Lung (tissue), 11 donors: ENCODE measurements at regions not wholly inside any gene's neighbourhood (a gene's known extent, or its start where the extent isn't known, plus 50 kb on each side); places are given as distances from the start of the nearest gene placed in this dataset.
A peak's percentile ranks its signal among the peaks of the same experiment; 100 is the strongest.

Experiments used
- ATAC-seq: fragments of 200-7000 bp; cut with Tn5 transposase; one replicate; pipeline ENCODE4 v1.9.1; 2020; ENCODE audit warnings: moderate number of reproducible peaks; ENCODE audit not compliant: insufficient read depth, low FRiP score
- DNase-seq, 3 donors: peaks; one replicate each; pipeline ENCODE4 v3.0.0-alpha.2; 2013 to 2017
- H3K27ac ChIP-seq, 2 donors: one replicate each; pipeline ENCODE4 v1.5.1; 2013; ENCODE audit warnings: mild to moderate bottlenecking in 2 of 2, moderate library complexity in 2 of 2, control low read depth in 1 of 2, inconsistent platforms in 1 of 2, low read depth in 1 of 2, low read length in 1 of 2
- H3K27me3 ChIP-seq, 3 donors: one replicate each; pipeline ENCODE4 v1.5.1; 2013; ENCODE audit warnings: low read length in 2 of 3; ENCODE audit not compliant: control insufficient read depth in 3 of 3, insufficient read depth in 3 of 3
- H3K36me3 ChIP-seq, 4 donors: one replicate each; pipeline ENCODE4 v1.5.1; 2013; ENCODE audit warnings: low read length in 4 of 4, mild to moderate bottlenecking in 1 of 4, moderate library complexity in 1 of 4; ENCODE audit not compliant: control insufficient read depth in 4 of 4, insufficient read depth in 4 of 4
- H3K4me1 ChIP-seq, 5 donors: one replicate each; pipeline ENCODE4 v1.5.1; 2013; ENCODE audit warnings: low read length in 5 of 5, mild to moderate bottlenecking in 2 of 5, moderate library complexity in 1 of 5; ENCODE audit not compliant: control insufficient read depth in 5 of 5, insufficient read depth in 5 of 5
- H3K4me3 ChIP-seq: one replicate; pipeline ENCODE4 v1.5.1; 2013; ENCODE audit warnings: mild to moderate bottlenecking, control low read depth, moderate library complexity
- H3K9ac ChIP-seq, 2 donors: one replicate each; pipeline ENCODE4 v1.5.1; 2013; ENCODE audit warnings: low read length in 2 of 2, control low read depth in 1 of 2; ENCODE audit not compliant: insufficient read depth in 1 of 2
- H3K9me3 ChIP-seq, 4 donors: one replicate each; pipeline ENCODE4 v1.5.1; 2013; ENCODE audit warnings: low read length in 3 of 4, mild to moderate bottlenecking in 1 of 4, moderate library complexity in 1 of 4; ENCODE audit not compliant: control insufficient read depth in 4 of 4, insufficient read depth in 3 of 4
- CTCF ChIP-seq: IDR thresholded peaks from 2 replicates; pipeline ENCODE4 v1.5.1; 2012; ENCODE audit warnings: mild to moderate bottlenecking; ENCODE audit errors: control extremely low read depth, extremely low read depth
- WGBS, 2 donors: extraction: QIAGEN DNeasy Blood & Tissue Kit; methylation state at CpG; one replicate each; pipeline ENCODE4 v1.1.7; 2013; 5-methylcytosine and 5-hydroxymethylcytosine counted together
- donor health status: control.
- donor health status: control.
- donor health status: Bipolar disorder and iron deficiency.
- donor health status: healthy.
- donor health status: DM: yes; HTN: yes; CAD: no.

- 64 to 69% methylated on average over 8 of the region's 8 CpGs for WGBS, 2 donors
- no peak for DNase-seq
- H3K27me3 ChIP-seq = peaks cover 0 to 59% (median 0%) of the 10 kb centered on the region in 3 donors
- no peak overlapping the region for H3K9ac ChIP-seq
- H3K4me1 ChIP-seq = no peaks in the 10 kb centered on the region
- TF ChIP-seq CTCF = no peak
- H3K27ac ChIP-seq = no peak overlapping the region
- H3K36me3 ChIP-seq = no peaks in the 10 kb centered on the region
- ATAC-seq = no peak
- H3K4me3 ChIP-seq = no peak overlapping the region
- H3K9me3 ChIP-seq = peaks cover 0 to 1% (median 0%) of the 10 kb centered on the region in 4 donors
Measured at GRCh38 chr21:14686466-14687267, 140.6 kb upstream of the SAMSN1 start.

GRCh38 chr21:14685568-14685967, 139.5 kb upstream of the SAMSN1 start:
- no peak for ATAC-seq

GRCh38 chr21:14684071-14684470, 138.0 kb upstream of the SAMSN1 start:
- H3K27me3 ChIP-seq = peaks cover 0 to 60% (median 0%) of the 10 kb centered on the region in 3 donors
- TF ChIP-seq CTCF = no peak
- H3K27ac ChIP-seq = no peak overlapping the region
- 81 to 84% methylated on average over 4 of the region's 4 CpGs for WGBS, 2 donors
- no peak overlapping the region for H3K4me3 ChIP-seq
- no peaks in the 10 kb centered on the region for H3K36me3 ChIP-seq
- DNase-seq (no peak), ATAC-seq (no peak)
- no peak overlapping the region for H3K9ac ChIP-seq
- H3K4me1 ChIP-seq = no peaks in the 10 kb centered on the region
- peaks cover 0 to 1% (median 0%) of the 10 kb centered on the region in 4 donors for H3K9me3 ChIP-seq

More at GRCh38 chr21:14685568-14685967, 139.5 kb upstream of the SAMSN1 start:
- peaks cover 0 to 54% (median 0%) of the 10 kb centered on the region in 3 donors for H3K27me3 ChIP-seq
- no peaks in the 10 kb centered on the region for H3K36me3 ChIP-seq
- no peak overlapping the region for H3K4me3 ChIP-seq
- H3K9ac ChIP-seq = no peak overlapping the region
- peaks cover 0 to 1% (median 0%) of the 10 kb centered on the region in 4 donors for H3K9me3 ChIP-seq
- peak in 1 of 3 donors; percentile 9 for DNase-seq
- no peaks in the 10 kb centered on the region for H3K4me1 ChIP-seq
- WGBS, 2 donors = 39 to 72% methylated on average over 2 of the region's 2 CpGs
- no peak for TF ChIP-seq CTCF
- H3K27ac ChIP-seq = no peak overlapping the region
